Upper lobe of left lung (tissue), 6 donors: ENCODE measurements at regions not wholly inside any gene's neighbourhood (a gene's known extent, or its start where the extent isn't known, plus 50 kb on each side); places are given as distances from the start of the nearest gene placed in this dataset.
A peak's percentile ranks its signal among the peaks of the same experiment; 100 is the strongest.

Experiments
- ATAC-seq, 2 donors: fragments of 200-7000 bp; cut with Tn5 transposase; one replicate each; pipeline ENCODE4 v1.9.1; 2022; ENCODE audit warnings: mild to moderate bottlenecking in 2 of 2, moderate library complexity in 2 of 2; ENCODE audit not compliant: low FRiP score in 2 of 2
- DNase-seq, 2 donors: peaks; one replicate each; pipeline ENCODE4 v3.0.0-alpha.2; 2019 to 2020
- H3K27ac ChIP-seq, 4 donors: fragments of 200-600 bp; sonication (generic); one replicate each; pipeline ENCODE4 v1.5.1; 2016 to 2019
- H3K27me3 ChIP-seq, 4 donors: fragments of 200-600 bp; sonication (generic); one replicate each; pipeline ENCODE4 v1.5.1; 2017 to 2019
- H3K36me3 ChIP-seq, 4 donors: fragments of 200-600 bp; sonication (generic); one replicate each; pipeline ENCODE4 v1.5.1; 2016 to 2019
- H3K4me1 ChIP-seq, 4 donors: fragments of 200-600 bp; sonication (generic); one replicate each; pipeline ENCODE4 v1.5.1; 2018 to 2019
- H3K4me3 ChIP-seq, 4 donors: fragments of 200-600 bp; sonication (generic); one replicate each; pipeline ENCODE4 v1.5.1; 2017 to 2019; ENCODE audit warnings: mild to moderate bottlenecking in 2 of 4, moderate library complexity in 1 of 4
- H3K9me3 ChIP-seq, 4 donors: fragments of 200-600 bp; sonication (generic); one replicate each; pipeline ENCODE4 v1.5.1; 2018 to 2019
- EP300 ChIP-seq, 4 donors: sonication (generic); formaldehyde crosslinking; IDR thresholded peaks; one replicate each; pipeline ENCODE4 v1.5.1; 2017; ENCODE audit warnings: antibody characterized with exemption in 4 of 4, control low read depth in 2 of 4
- POLR2A ChIP-seq, 4 donors: fragments of 450-650 bp; IDR thresholded peaks; one replicate each; pipeline ENCODE4 v1.5.1; 2016 to 2017; ENCODE audit warnings: antibody characterized with exemption in 4 of 4, mild to moderate bottlenecking in 2 of 4
- POLR2AphosphoS5 ChIP-seq, 2 donors: sonication (generic); formaldehyde crosslinking; IDR thresholded peaks; one replicate each; pipeline ENCODE4 v1.5.1; 2017; ENCODE audit warnings: antibody characterized with exemption in 2 of 2
- WGBS, 2 donors: methylation state at CpG; one replicate each; pipeline ENCODE4 v1.1.5; 2017 to 2018; 5-methylcytosine and 5-hydroxymethylcytosine counted together
- TF ChIP-seq, protein P1 (sequence below), 6 experiments: fragments of 450-650 bp in 4 of 6; fragments of 200-600 bp in 2 of 6; sonication (generic) in 2 of 6; IDR thresholded peaks; one replicate each; pipeline ENCODE4 v1.5.1; 2016 to 2019; ENCODE audit warnings: antibody characterized with exemption in 6 of 6
- donor health status: DM: no; HTN: no; CAD: no; lungs with moderate emphysema.
- donor health status: DM: no; HTN: yes; CAD: no; lungs with severe emphysema.

- no peaks in the 10 kb centered on the region for H3K27me3 ChIP-seq
- TF ChIP-seq, protein P1, sequence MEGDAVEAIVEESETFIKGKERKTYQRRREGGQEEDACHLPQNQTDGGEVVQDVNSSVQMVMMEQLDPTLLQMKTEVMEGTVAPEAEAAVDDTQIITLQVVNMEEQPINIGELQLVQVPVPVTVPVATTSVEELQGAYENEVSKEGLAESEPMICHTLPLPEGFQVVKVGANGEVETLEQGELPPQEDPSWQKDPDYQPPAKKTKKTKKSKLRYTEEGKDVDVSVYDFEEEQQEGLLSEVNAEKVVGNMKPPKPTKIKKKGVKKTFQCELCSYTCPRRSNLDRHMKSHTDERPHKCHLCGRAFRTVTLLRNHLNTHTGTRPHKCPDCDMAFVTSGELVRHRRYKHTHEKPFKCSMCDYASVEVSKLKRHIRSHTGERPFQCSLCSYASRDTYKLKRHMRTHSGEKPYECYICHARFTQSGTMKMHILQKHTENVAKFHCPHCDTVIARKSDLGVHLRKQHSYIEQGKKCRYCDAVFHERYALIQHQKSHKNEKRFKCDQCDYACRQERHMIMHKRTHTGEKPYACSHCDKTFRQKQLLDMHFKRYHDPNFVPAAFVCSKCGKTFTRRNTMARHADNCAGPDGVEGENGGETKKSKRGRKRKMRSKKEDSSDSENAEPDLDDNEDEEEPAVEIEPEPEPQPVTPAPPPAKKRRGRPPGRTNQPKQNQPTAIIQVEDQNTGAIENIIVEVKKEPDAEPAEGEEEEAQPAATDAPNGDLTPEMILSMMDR (IDR thresholded peaks at IDR 0.05): no peak
- TF ChIP-seq EP300 (IDR thresholded peaks at IDR 0.05): no peak
- TF ChIP-seq POLR2A (IDR thresholded peaks at IDR 0.05): no peak
- TF ChIP-seq POLR2AphosphoS5 (IDR thresholded peaks at IDR 0.05): no peak
- ATAC-seq (no peak), DNase-seq (no peak)
- H3K9me3 ChIP-seq: no peaks in the 10 kb centered on the region
- WGBS, 2 donors: 88 to 95% methylated on average over 1 of the region's 1 CpG
- H3K4me3 ChIP-seq: no peak overlapping the region
- H3K36me3 ChIP-seq: no peaks in the 10 kb centered on the region
- peaks cover 34 to 50% (median 39%) of the 10 kb centered on the region in 4 donors for H3K4me1 ChIP-seq
- no peak overlapping the region for H3K27ac ChIP-seq
These were observed 251.2 kb upstream of the ZPLD1 start for GRCh38 chr3:102183623-102184022.

- Histone ChIP-seq H3K27me3 (no peaks in the 10 kb centered on the region), H3K4me1 (peaks cover 0 to 17% (median 6%) of the 10 kb centered on the region in 4 donors), H3K4me3 (no peak overlapping the region), H3K9me3 (no peaks in the 10 kb centered on the region), H3K27ac (no peak overlapping the region), H3K36me3 (no peaks in the 10 kb centered on the region)
- ATAC-seq (peak in 1 of 2 donors; percentile 65), DNase-seq (peak in 1 of 2 donors; percentile 35)
- TF ChIP-seq POLR2AphosphoS5 (IDR thresholded peaks at IDR 0.05) (no peak), POLR2A (IDR thresholded peaks at IDR 0.05) (no peak)
- WGBS, 2 donors: 56 to 68% methylated on average over 2 of the region's 2 CpGs
These were observed 245.3 kb upstream of the ZPLD1 start for GRCh38 chr3:102189541-102189940.

DNA sequence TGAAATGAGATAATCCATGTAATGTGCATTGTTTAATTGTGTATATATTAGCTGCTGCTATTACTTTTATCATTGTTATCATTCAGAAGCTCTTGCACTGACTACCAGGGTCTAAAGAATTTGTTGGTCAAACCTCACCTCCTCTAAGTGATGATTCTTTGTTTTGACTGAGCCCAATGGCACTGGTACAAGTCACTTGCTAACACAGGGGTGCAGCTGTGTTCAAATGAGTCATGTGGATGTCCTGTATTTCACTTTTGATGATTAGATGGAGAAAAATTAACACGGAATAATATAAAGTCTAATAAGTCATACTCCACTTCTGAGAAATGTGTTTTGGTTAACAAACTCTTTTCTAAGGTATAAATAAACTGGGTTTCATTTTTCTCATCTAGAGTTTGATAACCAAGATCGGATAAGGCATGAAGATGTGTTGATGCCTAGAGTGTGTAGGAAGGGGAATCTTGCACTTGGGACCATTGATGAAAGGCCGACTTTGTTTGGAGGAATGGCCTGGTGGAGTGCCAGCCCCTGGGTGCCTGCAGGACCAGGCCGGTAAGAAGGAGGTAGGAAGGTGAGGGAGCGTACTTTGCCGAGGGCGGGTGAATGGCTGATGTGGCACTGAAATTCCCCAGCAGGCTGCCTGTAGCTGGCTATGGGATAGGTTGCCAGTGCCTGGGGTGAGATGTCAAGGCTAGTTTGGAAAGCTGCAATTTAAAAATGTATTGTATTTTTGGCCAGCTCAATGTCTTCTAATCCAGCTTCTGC, 244.7 kb upstream of the ZPLD1 start:
- no peak for DNase-seq
- peaks cover 6 to 21% (median 9%) of the 10 kb centered on the region in 4 donors for H3K4me1 ChIP-seq
- no peaks in the 10 kb centered on the region for H3K9me3 ChIP-seq
- H3K27me3 ChIP-seq: no peaks in the 10 kb centered on the region
- peak in 1 of 2 donors; percentile 40 for ATAC-seq
- H3K36me3 ChIP-seq: no peaks in the 10 kb centered on the region
- no peak overlapping the region for H3K27ac ChIP-seq
- TF ChIP-seq POLR2A (IDR thresholded peaks at IDR 0.05): no peak
- TF ChIP-seq, protein P1 (IDR thresholded peaks at IDR 0.05): no peak
- no peak for TF ChIP-seq POLR2AphosphoS5 (IDR thresholded peaks at IDR 0.05)
- no peak for TF ChIP-seq EP300 (IDR thresholded peaks at IDR 0.05)
- H3K4me3 ChIP-seq: no peak overlapping the region
- WGBS, 2 donors: 82 to 87% methylated on average over 7 of the region's 7 CpGs

DNA sequence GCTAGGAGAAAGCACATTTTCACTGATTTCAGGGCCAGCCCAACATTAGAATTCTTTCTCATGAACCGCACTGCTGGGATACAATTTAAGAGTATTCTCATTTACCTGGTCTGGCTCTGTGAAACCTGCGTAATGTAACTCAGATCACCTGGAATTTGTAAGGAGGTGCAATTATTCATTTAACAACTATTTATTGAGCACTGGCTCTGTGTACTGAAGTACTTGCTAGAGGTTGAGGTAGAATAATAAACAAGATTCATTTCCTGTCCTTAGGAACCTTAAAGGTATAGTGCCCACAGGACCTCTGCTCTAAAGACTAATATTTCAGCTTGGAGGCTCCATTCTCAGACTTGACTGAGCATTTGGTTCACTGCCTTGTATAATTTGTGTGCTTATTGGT, 242.2 kb upstream of the ZPLD1 start:
- TF ChIP-seq POLR2AphosphoS5 (IDR thresholded peaks at IDR 0.05): no peak
- TF ChIP-seq EP300 (IDR thresholded peaks at IDR 0.05): peak in 1 of 4 donors; percentile 43
- peak overlapping the region in 3 of 4 donors; percentile 3 to 7 (median 4) for H3K27ac ChIP-seq
- no peaks in the 10 kb centered on the region for H3K9me3 ChIP-seq
- H3K36me3 ChIP-seq: no peaks in the 10 kb centered on the region
- 76 to 83% methylated on average over 2 of the region's 2 CpGs for WGBS, 2 donors
- H3K4me3 ChIP-seq: no peak overlapping the region
- no peak for DNase-seq
- H3K27me3 ChIP-seq: no peaks in the 10 kb centered on the region
- peaks cover 6 to 21% (median 14%) of the 10 kb centered on the region in 4 donors for H3K4me1 ChIP-seq
- ATAC-seq: no peak

DNA sequence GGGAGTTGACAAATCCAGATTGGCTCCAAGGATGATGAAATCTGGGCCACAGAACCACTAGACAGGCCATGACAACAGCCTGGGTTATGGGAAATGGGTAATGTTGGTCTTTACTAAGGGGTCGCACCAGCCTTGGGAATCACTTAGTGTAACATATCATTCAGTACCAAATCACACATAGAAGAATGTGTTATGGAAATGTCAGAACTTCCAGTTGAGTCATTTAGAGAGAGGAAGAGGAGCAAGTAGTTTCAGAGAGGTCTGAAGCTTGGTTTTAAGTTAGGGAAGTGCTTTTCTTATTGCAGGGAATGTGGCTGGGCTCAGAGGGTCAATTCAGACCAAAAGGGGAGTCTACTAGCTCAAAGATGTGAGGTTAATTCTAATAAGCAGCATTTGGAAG, 241.6 kb upstream of the ZPLD1 start:
- no peak for ATAC-seq

More for the DNA sequence above, 241.6 kb upstream of the ZPLD1 start:
- H3K27me3 ChIP-seq: no peaks in the 10 kb centered on the region
- no peaks in the 10 kb centered on the region for H3K36me3 ChIP-seq
- no peak overlapping the region for H3K4me3 ChIP-seq
- H3K27ac ChIP-seq: peak overlapping the region in 3 of 4 donors; percentile 13 to 30 (median 27)
- H3K9me3 ChIP-seq: no peaks in the 10 kb centered on the region
- peaks cover 6 to 21% (median 14%) of the 10 kb centered on the region in 4 donors for H3K4me1 ChIP-seq
- no peak for DNase-seq
- TF ChIP-seq POLR2AphosphoS5 (IDR thresholded peaks at IDR 0.05) (no peak), POLR2A (IDR thresholded peaks at IDR 0.05) (no peak), EP300 (IDR thresholded peaks at IDR 0.05) (no peak)
- TF ChIP-seq, protein P1 (IDR thresholded peaks at IDR 0.05): no peak
- WGBS, 2 donors: 94 to 100% methylated on average over 1 of the region's 1 CpG
